IPS DF 6.9 (cell line): ENCODE measurements at regions not wholly inside any gene's neighbourhood (a gene's known extent, or its start where the extent isn't known, plus 50 kb on each side); places are given as distances from the start of the nearest gene placed in this dataset.

Experiments
- DNase-seq: peaks from one replicate; pipeline ENCODE4 v3.0.0-alpha.2; 2013; ENCODE audit warnings: low read depth, low spot score
- H3K27ac ChIP-seq: one replicate; pipeline ENCODE4 v1.5.1; 2013; ENCODE audit warnings: low read length, control low read depth
- H3K27me3 ChIP-seq: 2 replicates; pipeline ENCODE4 v1.6.1; 2013; ENCODE audit warnings: mild to moderate bottlenecking, low read length; ENCODE audit not compliant: control insufficient read depth, insufficient read depth
- H3K36me3 ChIP-seq: 2 replicates; pipeline ENCODE4 v1.6.1; 2013; ENCODE audit warnings: low read length; ENCODE audit not compliant: control insufficient read depth, insufficient read depth
- H3K4me1 ChIP-seq: 2 replicates; pipeline ENCODE4 v1.6.1; 2013; ENCODE audit warnings: low read length; ENCODE audit not compliant: control insufficient read depth, insufficient read depth
- H3K4me3 ChIP-seq: 2 replicates; pipeline ENCODE4 v1.5.1; 2013; ENCODE audit warnings: mild to moderate bottlenecking, low read length
- H3K9me3 ChIP-seq: 2 replicates; pipeline ENCODE4 v1.6.1; 2013; ENCODE audit warnings: low read length, inconsistent platforms; ENCODE audit not compliant: control insufficient read depth, insufficient read depth
- whole genome bisulfite sequencing: extraction: QIAGEN DNeasy Blood & Tissue Kit; methylation state at CpG from one replicate; pipeline ENCODE4 v1.1.7; 2013; ENCODE audit warnings: mixed read lengths, missing lambda C conversion rate; ENCODE audit not compliant: insufficient read length, insufficient coverage; 5-methylcytosine and 5-hydroxymethylcytosine counted together

DNA sequence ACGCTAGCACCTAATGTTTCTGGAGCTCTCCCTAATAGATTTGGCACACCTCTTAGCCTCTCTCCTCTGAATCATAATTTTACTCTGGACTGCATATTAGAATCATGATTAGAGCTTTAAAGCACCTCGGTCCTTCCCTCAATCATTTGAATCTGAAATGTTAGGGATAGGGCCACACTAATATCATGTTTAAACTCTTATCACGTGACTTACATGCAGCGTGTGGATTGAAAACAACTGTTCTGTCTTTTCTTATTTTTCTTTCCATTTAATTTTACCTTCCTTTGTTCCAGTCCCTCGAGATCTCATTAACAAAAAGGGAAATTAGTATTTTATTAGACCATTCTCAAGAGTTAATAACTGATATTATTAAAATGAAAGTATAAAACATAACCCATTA, 762.5 kb upstream of the FLRT2 start:
- Histone ChIP-seq H3K27me3 (no peaks in the 10 kb centered on the region), H3K9me3 (no peaks in the 10 kb centered on the region; the same call in 1 of the 2 replicates), H3K36me3 (no peaks in the 10 kb centered on the region), H3K27ac (no peak overlapping the region), H3K4me1 (no peaks in the 10 kb centered on the region), H3K4me3 (no peak overlapping the region)
- DNase-seq, result no peak
- no CpG with 5 or more reads among the region's 5 CpGs for WGBS

DNA sequence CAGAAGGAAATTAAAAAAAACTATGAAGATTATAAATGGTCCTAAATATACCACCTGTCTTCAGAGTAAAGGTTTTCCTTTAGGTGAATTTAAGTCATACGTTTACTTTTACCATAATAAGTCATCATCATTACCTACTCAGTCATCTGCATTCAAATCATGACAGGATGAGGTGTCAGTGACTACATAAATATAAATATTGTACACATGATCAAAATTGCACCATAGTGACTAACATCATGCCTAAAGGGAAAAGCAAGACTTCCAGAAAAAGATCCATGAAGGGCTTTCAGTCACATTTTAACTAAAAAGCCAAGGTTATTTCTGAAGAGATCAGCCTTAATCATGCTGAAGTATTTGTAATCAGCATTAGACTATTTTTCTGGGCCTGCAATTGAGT, 759.9 kb upstream of the FLRT2 start:
- Histone ChIP-seq H3K9me3 (no peaks in the 10 kb centered on the region), H3K36me3 (no peaks in the 10 kb centered on the region), H3K4me3 (no peak overlapping the region), H3K4me1 (no peaks in the 10 kb centered on the region), H3K27me3 (no peaks in the 10 kb centered on the region), H3K27ac (no peak overlapping the region)
- WGBS, result no CpG with 5 or more reads among the region's 1 CpG
- DNase-seq, result no peak

DNA sequence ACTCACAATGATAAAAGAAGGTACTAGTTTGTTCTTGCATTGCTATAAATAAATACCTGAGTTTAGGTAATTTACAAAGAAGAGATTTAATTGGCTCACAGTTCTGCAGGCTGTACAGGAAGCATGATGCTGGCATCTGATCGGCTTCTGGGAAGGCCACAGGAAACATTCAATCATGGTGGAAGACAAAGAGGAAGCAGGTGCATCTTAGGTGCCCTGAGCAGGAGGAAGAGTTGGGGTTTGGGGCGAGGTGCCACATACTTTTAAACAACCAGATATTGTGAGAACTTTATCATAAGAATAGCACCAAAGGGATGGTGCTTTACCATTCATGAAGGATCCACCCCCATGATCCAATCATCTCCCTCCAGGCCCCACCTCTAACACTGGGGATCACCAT, 752.6 kb upstream of the FLRT2 start:
- no peaks in the 10 kb centered on the region for H3K27me3 ChIP-seq
- no peak overlapping the region for H3K4me3 ChIP-seq
- no peaks in the 10 kb centered on the region for H3K9me3 ChIP-seq
- H3K36me3 ChIP-seq, result no peaks in the 10 kb centered on the region
- no peaks in the 10 kb centered on the region for H3K4me1 ChIP-seq
- no CpG with 5 or more reads among the region's 2 CpGs for WGBS
- no peak for DNase-seq
- H3K27ac ChIP-seq, result no peak overlapping the region

DNA sequence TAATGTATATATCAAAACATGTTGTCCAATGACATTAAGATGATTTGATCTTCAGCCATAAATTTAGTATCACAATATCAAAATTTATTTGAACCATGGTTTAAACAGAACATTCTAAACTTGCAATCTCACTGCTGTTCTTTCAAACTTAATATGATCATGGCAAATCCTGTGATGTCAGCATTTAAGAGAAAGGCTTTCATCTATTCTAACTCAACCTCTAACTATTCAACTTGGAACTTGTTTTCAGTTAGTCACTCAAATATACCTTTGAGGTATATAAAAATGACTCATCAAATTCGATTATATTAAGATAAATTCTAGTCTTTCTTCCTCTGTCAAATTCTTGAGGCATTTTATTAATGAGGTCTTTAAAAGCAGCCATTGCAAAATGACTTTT, 747.0 kb upstream of the FLRT2 start:
- Histone ChIP-seq H3K9me3 (no peaks in the 10 kb centered on the region), H3K4me3 (no peak overlapping the region), H3K36me3 (no peaks in the 10 kb centered on the region), H3K27me3 (no peaks in the 10 kb centered on the region), H3K27ac (no peak overlapping the region), H3K4me1 (no peaks in the 10 kb centered on the region)
- DNase-seq, result no peak
- no CpG with 5 or more reads among the region's 1 CpG for WGBS

DNA sequence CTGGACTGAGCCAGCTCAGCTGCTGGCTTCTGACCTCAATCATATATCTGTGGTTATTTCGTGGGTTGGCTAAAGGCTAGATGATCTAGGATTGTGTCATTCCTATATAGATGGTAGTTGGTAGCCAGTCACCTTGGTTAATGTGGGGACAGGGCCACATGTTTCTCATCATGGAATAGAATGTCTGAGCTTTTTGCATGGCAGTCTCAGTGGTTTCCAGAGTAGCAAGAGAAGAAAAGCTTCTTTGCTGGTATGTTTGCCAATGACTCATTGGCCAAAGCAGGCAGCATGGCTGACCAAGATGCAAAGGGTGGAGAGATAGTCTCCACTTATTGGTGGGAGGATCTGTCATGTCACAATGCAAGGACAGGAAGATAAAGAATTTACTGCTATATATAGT, 746.4 kb upstream of the FLRT2 start:
- H3K4me1 ChIP-seq, result no peaks in the 10 kb centered on the region
- H3K27me3 ChIP-seq, result no peaks in the 10 kb centered on the region
- H3K9me3 ChIP-seq, result no peaks in the 10 kb centered on the region
- no peak for DNase-seq
- no peak overlapping the region for H3K4me3 ChIP-seq
- WGBS, result no CpG with 5 or more reads among the region's 1 CpG
- H3K27ac ChIP-seq, result no peak overlapping the region
- no peaks in the 10 kb centered on the region for H3K36me3 ChIP-seq

DNA sequence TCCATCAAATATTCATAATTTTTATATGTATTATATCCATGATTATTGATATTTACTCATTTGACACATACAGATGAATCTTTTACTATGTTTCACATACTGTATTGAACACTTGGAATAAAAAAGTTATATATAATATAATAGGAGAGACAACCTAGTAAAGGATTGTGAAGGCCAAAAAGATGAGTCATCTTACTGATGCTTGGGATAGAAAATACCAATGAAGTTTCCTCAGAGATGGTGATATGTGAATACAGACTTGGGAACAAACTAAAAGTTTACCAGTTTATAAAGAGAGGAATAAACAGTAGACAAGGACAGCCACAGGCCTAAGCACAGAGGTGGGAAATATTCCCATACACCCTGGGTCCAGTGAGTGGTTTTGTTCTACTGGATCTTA, 743.9 kb upstream of the FLRT2 start:
- Histone ChIP-seq H3K36me3 (no peaks in the 10 kb centered on the region), H3K9me3 (no peaks in the 10 kb centered on the region), H3K27ac (no peak overlapping the region), H3K27me3 (no peaks in the 10 kb centered on the region), H3K4me3 (no peak overlapping the region), H3K4me1 (no peaks in the 10 kb centered on the region)
- DNase-seq, result no peak

DNA sequence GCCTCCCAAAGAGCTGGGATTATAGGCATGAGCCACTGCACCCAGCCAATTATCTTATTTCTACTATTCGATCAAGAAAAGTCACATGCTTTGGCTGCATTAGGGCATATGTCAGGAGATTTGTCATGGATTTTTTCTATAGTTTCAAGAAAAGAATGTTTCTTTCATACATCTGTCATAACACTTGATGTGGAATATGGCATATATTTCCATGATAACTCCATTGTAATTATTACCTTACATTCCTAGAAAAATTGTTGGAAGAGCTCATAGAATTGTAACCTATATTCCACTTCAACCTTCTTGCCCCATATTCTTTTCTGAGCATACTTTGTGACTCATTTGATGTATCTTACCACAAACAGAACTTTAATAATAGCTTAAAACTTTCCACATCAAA, 740.9 kb upstream of the FLRT2 start:
- no peak for DNase-seq
- no peaks in the 10 kb centered on the region for H3K27me3 ChIP-seq
- H3K36me3 ChIP-seq, result no peaks in the 10 kb centered on the region
- no peaks in the 10 kb centered on the region for H3K9me3 ChIP-seq
- no CpG with 5 or more reads among the region's 1 CpG for WGBS
- no peak overlapping the region for H3K4me3 ChIP-seq
- no peaks in the 10 kb centered on the region for H3K4me1 ChIP-seq
- H3K27ac ChIP-seq, result no peak overlapping the region

DNA sequence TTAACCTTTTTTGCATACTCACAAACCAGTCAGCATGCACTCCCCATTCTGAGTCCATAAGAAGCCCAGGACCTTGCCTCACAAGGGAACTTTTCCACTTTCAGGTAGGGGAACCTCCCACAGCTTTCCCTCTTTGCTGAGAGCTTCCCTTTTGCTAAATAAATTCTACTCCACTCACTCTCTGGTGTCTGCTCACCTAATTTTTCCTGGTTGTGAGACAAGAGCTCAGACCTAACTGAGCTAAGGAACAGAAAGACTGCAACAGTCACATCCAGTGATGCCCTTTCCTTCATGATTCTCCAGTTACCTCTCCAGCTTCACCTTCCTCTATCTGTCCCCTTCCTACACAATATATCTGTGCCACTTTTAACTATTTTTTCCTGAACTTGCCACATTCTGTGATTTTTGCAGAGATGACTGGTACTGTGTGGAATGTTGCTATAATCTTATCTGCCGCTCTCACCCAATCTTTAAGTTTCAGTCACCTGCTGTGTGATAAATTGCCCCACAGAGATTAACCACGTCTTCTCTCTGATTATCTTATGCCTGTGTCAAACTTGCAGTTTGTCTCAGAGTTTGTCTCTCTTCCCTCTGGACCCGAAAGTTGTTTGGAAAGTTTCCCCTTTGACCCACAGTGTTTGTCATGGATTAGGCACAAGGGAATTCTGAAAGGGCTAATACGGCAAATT, 737.1 kb upstream of the FLRT2 start:
- Histone ChIP-seq H3K9me3 (no peaks in the 10 kb centered on the region), H3K27ac (no peak overlapping the region), H3K27me3 (no peaks in the 10 kb centered on the region), H3K36me3 (no peaks in the 10 kb centered on the region), H3K4me3 (no peak overlapping the region), H3K4me1 (no peaks in the 10 kb centered on the region)
- no CpG with 5 or more reads among the region's 4 CpGs for WGBS
- DNase-seq, result no peak

DNA sequence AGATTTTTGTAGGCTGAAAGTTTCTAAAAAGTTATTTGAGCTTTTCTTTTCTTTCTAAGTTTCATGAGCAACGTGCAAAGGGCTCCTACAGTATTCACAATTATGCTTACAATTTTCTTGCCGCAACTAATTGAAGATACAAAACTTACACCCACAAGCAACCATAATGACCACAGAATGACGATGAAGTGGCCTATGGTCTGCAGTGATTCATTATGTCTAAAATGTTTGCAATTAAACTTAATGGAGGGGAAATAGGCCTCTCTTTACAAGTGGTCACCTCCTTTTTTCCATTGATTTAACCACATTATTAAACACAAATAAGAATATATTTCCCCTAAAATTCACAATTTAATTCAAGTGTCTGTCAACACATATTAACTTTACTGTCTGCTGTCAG, 732.6 kb upstream of the FLRT2 start:
- Histone ChIP-seq H3K9me3 (no peaks in the 10 kb centered on the region), H3K4me1 (no peaks in the 10 kb centered on the region), H3K27me3 (no peaks in the 10 kb centered on the region), H3K36me3 (no peaks in the 10 kb centered on the region), H3K4me3 (no peak overlapping the region), H3K27ac (no peak overlapping the region)
- DNase-seq, result no peak
- WGBS, result no CpG with 5 or more reads among the region's 3 CpGs

DNA sequence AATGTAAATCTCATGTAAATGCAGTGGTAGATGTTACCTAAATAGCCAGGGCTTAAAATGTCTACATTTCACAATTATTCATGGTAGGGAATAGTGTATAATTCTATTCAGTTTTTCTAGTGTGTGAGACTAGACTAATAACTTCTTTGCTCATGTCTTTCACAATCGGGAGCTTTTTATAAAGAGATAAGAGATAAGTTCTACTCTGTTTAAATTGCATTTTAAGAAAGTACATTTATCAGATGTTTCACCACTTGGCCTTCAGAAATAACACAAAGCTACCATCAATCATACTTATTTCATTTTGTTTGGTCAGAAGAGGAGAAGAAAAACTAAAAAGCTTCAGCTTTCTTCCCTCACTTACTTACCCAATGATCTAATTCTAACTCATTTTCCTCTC, 725.5 kb upstream of the FLRT2 start:
- no peak overlapping the region for H3K4me3 ChIP-seq
- no peaks in the 10 kb centered on the region for H3K9me3 ChIP-seq
- no peak overlapping the region for H3K27ac ChIP-seq
- no peaks in the 10 kb centered on the region for H3K27me3 ChIP-seq
- no peaks in the 10 kb centered on the region for H3K4me1 ChIP-seq
- WGBS, result no CpG with 5 or more reads among the region's 1 CpG
- H3K36me3 ChIP-seq, result no peaks in the 10 kb centered on the region
- no peak for DNase-seq

DNA sequence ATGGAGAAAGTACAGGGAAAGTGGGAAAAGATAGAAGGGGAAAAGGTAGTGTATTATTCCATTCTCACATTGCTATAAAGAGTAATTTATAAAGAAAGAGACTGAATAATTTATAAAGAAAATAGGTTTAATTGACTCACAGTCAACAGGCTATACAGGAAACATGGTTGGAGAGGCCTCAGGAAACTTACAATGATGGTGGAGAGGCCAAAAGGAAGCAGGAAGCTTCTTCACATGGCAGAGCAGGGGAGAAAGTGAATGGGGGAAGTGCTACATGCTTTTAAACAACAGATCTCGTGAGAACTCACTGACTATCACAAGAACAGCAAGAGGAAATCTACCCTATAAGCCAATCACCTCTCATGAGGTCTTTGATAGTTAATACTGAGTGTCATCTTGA, 725.0 kb upstream of the FLRT2 start:
- no peaks in the 10 kb centered on the region for H3K27me3 ChIP-seq
- H3K9me3 ChIP-seq, result no peaks in the 10 kb centered on the region
- WGBS, result no CpG with 5 or more reads among the region's 1 CpG
- H3K36me3 ChIP-seq, result no peaks in the 10 kb centered on the region
- no peak overlapping the region for H3K4me3 ChIP-seq
- DNase-seq, result no peak
- H3K4me1 ChIP-seq, result no peaks in the 10 kb centered on the region
- H3K27ac ChIP-seq, result no peak overlapping the region
